ENCODE measurements at regions not wholly inside any gene's neighbourhood (a gene's known extent, or its start where the extent isn't known, plus 50 kb on each side); places are given as distances from the start of the nearest gene placed in this dataset.

- DNase-seq (ENCODE audit: low read depth, low spot score), result no peak
- Mint-ChIP-seq H3K4me3 (no peak overlapping the region), H3K9me3 (no peaks in the 10 kb centered on the region), H3K27me3 (ENCODE audit: low read depth) (peaks cover 3% of the 10 kb centered on the region), H3K4me1 (peaks cover 21% of the 10 kb centered on the region), H3K27ac (ENCODE audit: unreplicated experiment) (no peak overlapping the region), H3K36me3 (ENCODE audit: low read depth) (no peaks in the 10 kb centered on the region)
- TF ChIP-seq CTCF (conservative IDR thresholded peaks at IDR 0.05), result no peak
Measured at GRCh38 chr10:128314686-128315085, 188.5 kb upstream of the MKI67 start.

GRCh38 chr10:128316121-128316726 lies 190.0 kb upstream of the MKI67 start:
- Mint-ChIP-seq H3K4me1 (peaks cover 16% of the 10 kb centered on the region), H3K27ac (ENCODE audit: unreplicated experiment) (no peak overlapping the region), H3K27me3 (ENCODE audit: low read depth) (peaks cover 2% of the 10 kb centered on the region), H3K36me3 (ENCODE audit: low read depth) (no peaks in the 10 kb centered on the region), H3K9me3 (no peaks in the 10 kb centered on the region), H3K4me3 (no peak overlapping the region)
- no peak for TF ChIP-seq CTCF (conservative IDR thresholded peaks at IDR 0.05)
- no peak for DNase-seq (ENCODE audit: low read depth, low spot score)

GRCh38 chr10:128316925-128317324 lies 190.7 kb upstream of the MKI67 start:
- Mint-ChIP-seq H3K27ac (ENCODE audit: unreplicated experiment) (no peak overlapping the region), H3K4me3 (no peak overlapping the region), H3K9me3 (no peaks in the 10 kb centered on the region), H3K4me1 (peaks cover 9% of the 10 kb centered on the region), H3K27me3 (ENCODE audit: low read depth) (no peaks in the 10 kb centered on the region), H3K36me3 (ENCODE audit: low read depth) (no peaks in the 10 kb centered on the region)
- no peak for DNase-seq (ENCODE audit: low read depth, low spot score)
- TF ChIP-seq CTCF (conservative IDR thresholded peaks at IDR 0.05), result no peak

- no peak for DNase-seq (ENCODE audit: low read depth, low spot score)
- Mint-ChIP-seq H3K36me3 (ENCODE audit: low read depth) (no peaks in the 10 kb centered on the region), H3K27ac (ENCODE audit: unreplicated experiment) (no peak overlapping the region), H3K4me3 (no peak overlapping the region), H3K27me3 (ENCODE audit: low read depth) (no peaks in the 10 kb centered on the region), H3K9me3 (no peaks in the 10 kb centered on the region), H3K4me1 (peaks cover 4% of the 10 kb centered on the region)
- no peak for TF ChIP-seq CTCF (conservative IDR thresholded peaks at IDR 0.05)
Measured at GRCh38 chr10:128318366-128318765, 192.1 kb upstream of the MKI67 start.

- H3K4me3 Mint-ChIP-seq, result no peak overlapping the region
- H3K27me3 Mint-ChIP-seq (ENCODE audit: low read depth), result no peaks in the 10 kb centered on the region
- H3K27ac Mint-ChIP-seq (ENCODE audit: unreplicated experiment), result no peak overlapping the region
- H3K4me1 Mint-ChIP-seq, result peaks cover 5% of the 10 kb centered on the region
- H3K9me3 Mint-ChIP-seq, result no peaks in the 10 kb centered on the region
- TF ChIP-seq CTCF (conservative IDR thresholded peaks at IDR 0.05), result no peak
- DNase-seq (ENCODE audit: low read depth, low spot score), result no peak
- no peaks in the 10 kb centered on the region for H3K36me3 Mint-ChIP-seq (ENCODE audit: low read depth)
Measured at GRCh38 chr10:128318913-128319312, 192.7 kb upstream of the MKI67 start.

Data from neural crest cell (in vitro differentiated cells).